DND-41 (cell line): ENCODE measurements at regions not wholly inside any gene's neighbourhood (a gene's known extent, or its start where the extent isn't known, plus 50 kb on each side); places are given as distances from the start of the nearest gene placed in this dataset.
"Not testable (repeated sequence)": the region's sequence is repeated elsewhere in the genome, so short reads cannot be mapped to it uniquely, and the experiment has no call there.

Experiments used
- ATAC-seq: fragments of 200-7000 bp; cut with Tn5 transposase; 3 replicates; pipeline ENCODE4 v1.9.1; 2021; ENCODE audit warnings: low read depth; ENCODE audit not compliant: insufficient read depth
- DNase-seq: peaks from one replicate; pipeline ENCODE4 v3.0.0-alpha.2; 2020
- H2AFZ ChIP-seq: 2 replicates; pipeline ENCODE4 v1.6.0; 2012; ENCODE audit warnings: low read depth, low read length
- H3K27ac ChIP-seq: 2 replicates; pipeline ENCODE4 v1.5.1; 2012; ENCODE audit warnings: low read length, inconsistent platforms
- H3K27me3 ChIP-seq: fragments of 200-600 bp; sonication (generic); 2 replicates; pipeline ENCODE4 v1.6.0; 2012; ENCODE audit warnings: low read length, mild to moderate bottlenecking, inconsistent platforms; ENCODE audit not compliant: insufficient read depth, poor library complexity
- H3K36me3 ChIP-seq: 2 replicates; pipeline ENCODE4 v1.5.1; 2012; ENCODE audit warnings: low read length, inconsistent platforms; ENCODE audit not compliant: insufficient read depth
- H3K4me1 ChIP-seq: 2 replicates; pipeline ENCODE4 v1.5.1; 2012; ENCODE audit warnings: mild to moderate bottlenecking, low read length; ENCODE audit not compliant: insufficient read depth
- H3K4me2 ChIP-seq: 2 replicates; pipeline ENCODE4 v1.6.0; 2012; ENCODE audit warnings: mild to moderate bottlenecking, moderate library complexity, low read length, inconsistent platforms; ENCODE audit not compliant: insufficient read depth
- H3K4me3 ChIP-seq, 2 experiments: fragments of 200-600 bp in 1 of 2; shearing (Covaris generic) in 1 of 2; 2 replicates each; pipeline ENCODE4 v1.5.1; 2012 to 2016; ENCODE audit warnings: inconsistent platforms in 2 of 2, low read length in 2 of 2, mild to moderate bottlenecking in 2 of 2, low read depth in 1 of 2, moderate library complexity in 1 of 2
- H3K79me2 ChIP-seq: 2 replicates; pipeline ENCODE4 v1.6.0; 2012; ENCODE audit warnings: low read length, inconsistent platforms; ENCODE audit not compliant: insufficient read depth
- H3K9ac ChIP-seq: 2 replicates; pipeline ENCODE4 v1.6.0; 2012; ENCODE audit warnings: low read depth, mild to moderate bottlenecking, inconsistent platforms, low read length, moderate library complexity
- H3K9me3 ChIP-seq: 2 replicates; pipeline ENCODE4 v1.5.1; 2012; ENCODE audit warnings: low read length, moderate library complexity, mild to moderate bottlenecking, inconsistent platforms; ENCODE audit not compliant: insufficient read depth, severe bottlenecking
- H4K20me1 ChIP-seq: 2 replicates; pipeline ENCODE4 v1.6.0; 2012; ENCODE audit warnings: low read length; ENCODE audit not compliant: insufficient read depth
- CTCF ChIP-seq: IDR thresholded peaks from 2 replicates; pipeline ENCODE4 v1.5.1; 2012; ENCODE audit warnings: borderline replicate concordance, low read length, moderate library complexity, mild to moderate bottlenecking; ENCODE audit not compliant: poor library complexity, severe bottlenecking; ENCODE audit errors: extremely low read depth
- EZH2 ChIP-seq: IDR thresholded peaks from 3 replicates; pipeline ENCODE4 v1.6.1; 2012; ENCODE audit warnings: borderline replicate concordance, low read depth, mild to moderate bottlenecking, moderate library complexity, low read length, inconsistent platforms; ENCODE audit not compliant: severe bottlenecking

- H3K27ac ChIP-seq = no peak overlapping the region
- TF ChIP-seq EZH2 = no peak
- no peak for TF ChIP-seq CTCF
- no peaks in the 10 kb centered on the region for H4K20me1 ChIP-seq
- DNase-seq (no peak), ATAC-seq (no peak)
- H3K9me3 ChIP-seq = no peaks in the 10 kb centered on the region
- H3K4me1 ChIP-seq = no peaks in the 10 kb centered on the region
- no peak overlapping the region for H3K4me3 ChIP-seq
- no peak overlapping the region for H2AFZ ChIP-seq
- no peak overlapping the region for H3K9ac ChIP-seq
- no peaks in the 10 kb centered on the region for H3K36me3 ChIP-seq
- no peaks in the 10 kb centered on the region for H3K27me3 ChIP-seq
- no peak overlapping the region for H3K4me2 ChIP-seq
- no peaks in the 10 kb centered on the region for H3K79me2 ChIP-seq
Observed at GRCh38 chr5:52013523-52013922, 630.3 kb downstream of the ISL1 start.

GRCh38 chr5:52015760-52016159 lies 632.5 kb downstream of the ISL1 start:
- Histone ChIP-seq H4K20me1 (no peaks in the 10 kb centered on the region), H3K27me3 (no peaks in the 10 kb centered on the region), H3K9me3 (no peaks in the 10 kb centered on the region), H2AFZ (no peak overlapping the region), H3K4me2 (no peak overlapping the region), H3K36me3 (no peaks in the 10 kb centered on the region), H3K27ac (no peak overlapping the region), H3K9ac (no peak overlapping the region), H3K4me3 (no peak overlapping the region), H3K4me1 (no peaks in the 10 kb centered on the region), H3K79me2 (no peaks in the 10 kb centered on the region)
- DNase-seq = no peak
- ATAC-seq = no peak
- no peak for TF ChIP-seq CTCF

GRCh38 chr5:52017567-52017966 lies 634.3 kb downstream of the ISL1 start:
- no peaks in the 10 kb centered on the region for H3K27me3 ChIP-seq
- H3K36me3 ChIP-seq = no peaks in the 10 kb centered on the region
- H3K9me3 ChIP-seq = no peaks in the 10 kb centered on the region
- DNase-seq (no peak), ATAC-seq (no peak)
- no peak for TF ChIP-seq CTCF
- no peak overlapping the region for H3K27ac ChIP-seq
- no peak overlapping the region for H3K4me3 ChIP-seq
- no peaks in the 10 kb centered on the region for H4K20me1 ChIP-seq
- no peaks in the 10 kb centered on the region for H3K79me2 ChIP-seq
- no peaks in the 10 kb centered on the region for H3K4me1 ChIP-seq
- H3K9ac ChIP-seq = no peak overlapping the region
- no peak overlapping the region for H2AFZ ChIP-seq
- no peak overlapping the region for H3K4me2 ChIP-seq

- H3K36me3 ChIP-seq = no peaks in the 10 kb centered on the region
- no peaks in the 10 kb centered on the region for H4K20me1 ChIP-seq
- no peak for DNase-seq
- no peak for TF ChIP-seq CTCF
- no peak for TF ChIP-seq EZH2
- no peaks in the 10 kb centered on the region for H3K79me2 ChIP-seq
- H3K27ac ChIP-seq = no peak overlapping the region
- H3K4me1 ChIP-seq = no peaks in the 10 kb centered on the region
- no peak overlapping the region for H3K9ac ChIP-seq
- H3K4me2 ChIP-seq = no peak overlapping the region
- no peaks in the 10 kb centered on the region for H3K27me3 ChIP-seq
- H3K9me3 ChIP-seq = no peaks in the 10 kb centered on the region
- no peak overlapping the region for H3K4me3 ChIP-seq
- ATAC-seq = no peak
- H2AFZ ChIP-seq = no peak overlapping the region
Observed at GRCh38 chr5:52024359-52024758, 641.1 kb downstream of the ISL1 start.

GRCh38 chr5:52029836-52030235 lies 646.6 kb downstream of the ISL1 start:
- not testable (repeated sequence) for H3K79me2 ChIP-seq, H3K27ac ChIP-seq, H3K9me3 ChIP-seq, H3K4me3 ChIP-seq, H4K20me1 ChIP-seq, DNase-seq, H3K9ac ChIP-seq, H2AFZ ChIP-seq, H3K27me3 ChIP-seq, H3K4me1 ChIP-seq, H3K4me2 ChIP-seq, ATAC-seq, H3K36me3 ChIP-seq
